CD4-positive, alpha-beta T cell treated with Interleukin-17A for 1 hour (primary cell): ENCODE measurements at regions not wholly inside any gene's neighbourhood (a gene's known extent, or its start where the extent isn't known, plus 50 kb on each side); places are given as distances from the start of the nearest gene placed in this dataset.

Source experiments
- DNase-seq: peaks from one replicate; pipeline ENCODE4 v3.0.0-alpha.2; 2020

GRCh38 chr11:70810681-70811080, 412.4 kb downstream of the CTTN start:
- no peak for DNase-seq

GRCh38 chr11:70811483-70811882, 413.2 kb downstream of the CTTN start:
- no peak for DNase-seq

DNA sequence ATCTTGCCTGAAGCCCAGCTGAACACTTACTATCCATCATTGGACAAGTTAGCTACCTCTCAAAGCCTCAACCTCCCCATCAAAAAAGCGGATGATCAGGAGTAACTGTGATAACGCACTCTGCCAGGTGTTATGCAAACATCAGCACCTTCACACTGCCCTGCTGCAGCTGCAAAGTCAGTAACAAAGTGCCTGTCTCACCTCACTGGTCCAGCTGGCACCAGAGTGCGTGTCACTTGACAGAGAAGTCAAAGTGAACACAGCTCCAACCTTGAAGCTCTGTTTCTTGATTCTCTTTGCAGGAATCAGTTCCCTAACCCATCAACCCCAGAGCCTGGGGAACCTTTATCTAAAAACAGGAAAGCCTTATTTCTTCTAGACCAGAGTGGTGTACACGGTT, 413.6 kb downstream of the CTTN start:
- DNase-seq = no peak

- no peak for DNase-seq
Observed at GRCh38 chr11:70812472-70812871, 414.1 kb downstream of the CTTN start.

GRCh38 chr11:70813651-70814050, 415.3 kb downstream of the CTTN start:
- DNase-seq = no peak

- DNase-seq = no peak
Observed at GRCh38 chr11:70815485-70815832, 417.1 kb downstream of the CTTN start.

- DNase-seq = no peak
Observed at GRCh38 chr11:70816156-70816678, 417.9 kb downstream of the CTTN start.

DNA sequence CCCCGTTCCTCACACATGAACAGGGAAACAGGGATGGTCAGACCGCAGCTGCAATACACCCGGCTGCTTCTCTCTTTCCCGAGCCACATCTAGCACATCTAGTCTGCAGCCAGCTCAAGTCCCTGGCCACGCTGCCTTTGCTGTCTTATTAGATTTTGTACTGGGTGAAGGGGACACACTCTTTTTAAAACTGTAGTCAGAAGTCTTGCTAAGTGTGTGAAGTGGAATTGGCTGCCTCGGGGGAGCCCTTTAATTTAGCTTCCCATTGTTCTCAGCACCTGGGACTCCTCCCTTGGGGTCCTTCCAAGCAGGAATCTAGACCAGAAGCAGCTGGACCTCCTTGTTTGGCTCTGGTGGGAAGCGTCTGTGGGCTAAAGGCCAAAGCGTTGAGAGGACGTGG, 420.0 kb downstream of the CTTN start:
- DNase-seq = no peak

- no peak for DNase-seq
Observed at GRCh38 chr11:70819022-70819421, 420.7 kb downstream of the CTTN start.

DNA sequence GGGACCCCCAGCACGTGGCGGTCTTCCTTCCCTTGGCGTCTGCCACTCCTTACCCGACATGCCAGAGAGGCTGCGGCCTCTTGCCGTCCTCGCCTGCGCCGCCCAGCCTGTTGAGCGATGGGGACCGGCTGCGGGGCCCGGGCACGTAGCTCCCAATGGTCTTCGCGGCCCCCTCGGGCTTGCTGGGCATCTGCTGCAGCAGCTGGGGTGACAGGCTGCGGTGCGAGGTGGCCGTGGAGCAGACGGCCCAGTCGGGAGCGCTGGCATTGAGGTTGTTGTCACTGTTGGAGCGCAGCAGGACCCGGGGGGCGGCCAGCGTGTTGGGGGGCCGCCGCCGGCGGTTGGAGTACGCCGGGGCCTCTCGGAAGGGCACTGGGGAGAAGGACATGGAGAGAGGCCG, 422.0 kb downstream of the CTTN start:
- no peak for DNase-seq

DNA sequence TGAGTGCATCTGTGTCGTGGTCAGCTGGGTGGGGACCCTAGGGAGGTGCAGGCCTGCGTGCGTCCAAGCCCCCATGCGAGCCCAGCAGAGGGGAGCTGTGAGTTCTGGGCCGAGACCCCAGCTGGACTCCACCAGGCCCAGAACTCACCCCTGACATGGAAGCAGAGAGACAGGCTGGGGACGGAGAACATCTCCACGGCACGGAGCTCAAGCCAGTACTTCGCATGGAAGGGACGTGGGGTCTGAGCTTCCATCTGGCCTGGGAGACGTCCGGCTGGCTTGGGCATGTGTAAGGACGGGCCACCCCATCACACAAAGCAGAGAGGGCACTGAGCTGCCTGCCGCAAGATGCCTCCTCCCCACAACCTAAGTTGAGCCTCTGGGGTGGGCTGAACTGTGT, 422.4 kb downstream of the CTTN start:
- DNase-seq = no peak

GRCh38 chr11:70823771-70824170, 425.4 kb downstream of the CTTN start:
- no peak for DNase-seq

DNA sequence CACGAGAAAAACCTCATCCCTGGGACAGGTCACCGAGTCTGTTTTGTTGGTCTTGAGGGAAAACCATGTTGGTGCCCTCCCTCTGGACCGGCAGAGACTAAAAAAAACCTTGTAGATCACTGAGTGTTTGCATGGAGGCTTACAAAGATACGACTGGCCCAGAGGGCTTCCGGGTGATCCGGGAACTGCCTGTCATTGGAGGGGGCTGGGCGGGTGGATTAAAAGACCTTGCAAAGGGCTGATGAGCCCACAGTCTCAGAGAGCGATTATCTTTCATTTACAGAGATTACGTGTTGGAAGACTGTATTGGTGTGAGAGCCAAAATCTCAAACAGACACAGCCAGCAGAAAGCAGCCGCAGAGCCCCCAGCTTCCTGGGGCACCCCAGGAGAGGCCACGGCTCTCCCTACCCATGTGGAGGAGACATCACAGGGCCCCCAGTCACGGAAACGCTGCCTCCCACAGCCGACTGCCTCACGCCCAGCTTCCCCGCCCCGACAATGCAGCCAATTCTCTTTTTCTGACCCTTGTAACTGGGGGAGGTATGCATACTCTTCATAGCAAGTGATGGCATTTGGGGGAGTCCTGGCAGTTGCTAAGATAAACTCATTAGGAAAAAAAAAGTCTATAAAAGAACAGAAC, 426.4 kb downstream of the CTTN start:
- DNase-seq = no peak

DNA sequence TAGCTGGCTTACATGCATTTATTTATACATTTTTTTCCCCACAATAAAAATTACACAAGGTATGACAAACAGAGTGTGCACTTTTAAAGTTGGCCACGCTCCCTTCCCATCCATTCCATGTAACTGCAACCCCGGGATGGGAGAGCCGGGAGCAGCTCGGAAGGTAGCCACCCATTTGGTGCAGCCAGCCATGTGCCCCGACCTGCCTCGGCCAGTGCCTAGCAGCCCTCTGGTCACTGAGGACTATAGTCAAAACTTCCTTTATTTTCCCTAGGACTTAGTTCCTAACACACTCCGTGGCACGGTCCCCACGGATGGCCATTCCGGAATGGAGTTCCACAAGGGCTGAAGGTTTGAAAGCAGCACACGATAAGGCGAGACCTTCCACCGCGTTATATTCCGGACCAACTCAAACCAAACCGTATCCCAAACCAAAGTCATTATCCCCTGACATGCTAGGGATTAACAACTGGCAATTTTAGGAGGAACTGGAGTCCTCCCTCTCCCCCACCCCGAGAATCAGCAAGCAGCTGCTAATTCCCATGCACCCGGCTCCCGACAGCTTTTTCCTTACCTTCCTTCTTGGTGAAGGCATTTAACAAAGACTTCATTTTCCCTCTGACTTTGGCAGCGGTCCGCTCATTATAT, 426.4 kb downstream of the SHANK2 start:
- DNase-seq = no peak

- no peak for DNase-seq
Observed at GRCh38 chr11:70826541-70827335, 425.6 kb downstream of the SHANK2 start.

DNA sequence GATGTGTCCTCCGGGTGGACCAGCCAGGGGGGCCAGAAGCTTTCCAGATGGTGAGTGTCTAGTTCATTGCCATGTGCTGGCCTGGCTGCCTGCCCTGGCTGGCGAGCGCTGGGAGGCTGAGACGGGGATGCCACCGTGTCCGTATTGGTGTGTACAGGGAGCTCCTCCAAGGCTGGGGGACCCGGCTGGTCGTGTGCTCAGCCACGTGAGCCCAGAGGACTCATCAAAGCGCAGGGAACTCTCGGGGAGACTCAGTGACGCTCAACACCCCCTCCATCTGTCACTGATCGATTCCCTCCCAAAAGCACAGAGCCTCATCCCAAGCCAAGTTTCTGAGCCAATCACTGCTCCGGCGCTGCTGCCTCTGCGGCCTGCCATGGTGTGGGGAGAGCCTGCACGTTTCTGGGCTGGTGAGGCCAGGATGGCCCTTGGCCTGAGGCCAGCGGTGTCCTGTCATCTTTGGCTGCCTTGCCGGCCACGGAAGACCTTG, 423.7 kb downstream of the SHANK2 start:
- no peak for DNase-seq

GRCh38 chr11:70829134-70829885, 423.1 kb downstream of the SHANK2 start:
- DNase-seq = no peak

DNA sequence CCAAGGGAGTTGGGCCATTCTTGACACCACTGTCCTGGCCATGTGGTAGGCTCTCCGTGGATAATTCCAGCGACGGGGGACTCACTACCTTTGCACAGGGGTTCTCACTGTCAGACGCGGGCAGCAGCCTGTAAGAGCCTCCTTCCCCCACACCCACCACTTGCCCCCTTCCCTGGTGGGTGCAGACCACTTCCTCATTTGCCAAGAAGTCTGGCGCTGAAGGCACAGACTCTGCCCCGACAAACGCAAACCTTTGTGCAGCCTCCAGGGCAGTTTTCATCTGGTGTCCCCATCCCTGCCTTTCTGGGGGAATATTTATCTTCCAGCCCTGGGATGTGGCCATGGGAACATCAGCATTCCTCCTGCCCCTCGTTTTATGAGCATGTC, 422.5 kb downstream of the SHANK2 start:
- no peak for DNase-seq

GRCh38 chr11:70833011-70833410, 419.4 kb downstream of the SHANK2 start:
- no peak for DNase-seq

DNA sequence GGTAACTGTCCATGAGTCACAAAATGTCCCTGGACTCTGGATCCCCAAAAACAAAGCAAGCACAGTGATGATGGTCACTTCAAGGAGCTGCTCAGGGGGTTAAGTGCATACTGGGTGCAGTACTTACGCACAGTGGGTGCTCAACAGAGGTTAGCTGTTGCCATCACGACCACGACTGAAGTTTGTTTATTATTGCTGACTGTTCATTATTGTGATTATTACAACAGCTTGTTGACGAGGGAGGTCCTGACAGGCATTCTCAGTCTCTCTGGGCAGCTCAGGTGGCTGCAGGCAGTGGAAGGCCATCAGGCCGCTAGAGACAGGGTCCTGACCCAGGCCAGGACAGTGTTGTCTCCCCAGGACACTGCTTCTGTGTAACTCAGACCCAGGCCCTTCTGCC, 418.8 kb downstream of the SHANK2 start:
- DNase-seq = no peak

DNA sequence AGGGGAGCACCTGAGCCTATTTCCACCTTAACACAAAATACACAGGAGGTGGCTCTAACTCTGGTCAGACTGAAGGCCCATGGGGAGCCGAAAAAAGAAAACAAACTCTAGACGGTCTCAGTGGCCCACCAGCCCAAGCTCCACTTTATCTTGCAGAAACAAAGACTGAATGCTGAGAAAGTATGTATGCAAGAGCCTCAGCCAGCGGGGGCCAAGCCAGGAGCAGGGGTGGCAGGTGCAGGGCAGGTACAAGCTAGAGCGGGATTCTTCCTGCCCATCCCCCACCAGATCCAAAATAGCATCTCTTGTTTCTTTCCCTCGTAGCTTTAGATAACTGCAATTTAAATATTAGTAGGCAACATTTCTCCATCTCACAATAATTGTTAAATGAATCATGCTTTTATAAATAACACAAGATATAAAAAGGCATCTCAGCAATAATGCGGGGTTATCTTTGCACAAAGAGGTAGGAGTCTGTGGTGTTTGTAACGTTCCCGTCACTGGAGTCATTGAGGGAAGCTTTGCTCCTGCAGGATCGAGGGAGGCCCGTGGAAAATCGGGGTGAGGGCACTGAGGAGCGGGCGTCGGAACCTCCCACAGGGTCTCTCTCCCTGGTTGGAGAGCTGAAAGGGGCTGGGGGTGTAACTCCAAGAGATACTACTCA, 418.0 kb downstream of the SHANK2 start:
- no peak for DNase-seq

- no peak for DNase-seq
Observed at GRCh38 chr11:70834984-70835560, 417.3 kb downstream of the SHANK2 start.
